Effector memory CD8-positive, alpha-beta T cell (primary cell): ENCODE measurements at regions not wholly inside any gene's neighbourhood (a gene's known extent, or its start where the extent isn't known, plus 50 kb on each side); places are given as distances from the start of the nearest gene placed in this dataset.
"Not testable (repeated sequence)": the region's sequence is repeated elsewhere in the genome, so short reads cannot be mapped to it uniquely, and the experiment has no call there.

Experiments
- ATAC-seq: fragments of 150-1000 bp; cut with Tn5 transposase; replicated peaks from 2 replicates; pipeline ENCODE4 v1.10.0; 2021; ENCODE audit warnings: mild to moderate bottlenecking, moderate library complexity
- DNase-seq, 3 experiments: peaks; one replicate each; pipeline ENCODE4 v3.0.0; 2021
- H3K27ac Mint-ChIP-seq, 2 donors: one replicate each; pipeline ENCODE4 v1.8.0; 2022; ENCODE audit warnings: mild to moderate bottlenecking in 2 of 2, mixed read lengths in 2 of 2, moderate library complexity in 2 of 2
- H3K27me3 Mint-ChIP-seq, 2 donors: one replicate each; pipeline ENCODE4 v1.8.0; 2022; ENCODE audit warnings: mixed read lengths in 2 of 2
- H3K36me3 Mint-ChIP-seq: one replicate; pipeline ENCODE4 v1.8.0; 2022; ENCODE audit warnings: mild to moderate bottlenecking, moderate library complexity, mixed read lengths; ENCODE audit not compliant: insufficient read depth
- H3K4me1 Mint-ChIP-seq, 2 donors: one replicate each; pipeline ENCODE4 v1.8.0; 2022; ENCODE audit warnings: low read depth in 2 of 2, mixed read lengths in 2 of 2
- H3K4me3 Mint-ChIP-seq, 2 donors: one replicate each; pipeline ENCODE4 v1.8.0; 2022; ENCODE audit warnings: mild to moderate bottlenecking in 2 of 2, mixed read lengths in 2 of 2, moderate library complexity in 2 of 2
- H3K9me3 Mint-ChIP-seq, 2 donors: one replicate each; pipeline ENCODE4 v1.8.0; 2022; ENCODE audit warnings: mixed read lengths in 2 of 2

- no peak overlapping the region for H3K27ac Mint-ChIP-seq
- H3K9me3 Mint-ChIP-seq = no peaks in the 10 kb centered on the region
- H3K27me3 Mint-ChIP-seq = peaks cover 12 to 22% of the 10 kb centered on the region in 2 donors
- no peaks in the 10 kb centered on the region for H3K4me1 Mint-ChIP-seq
- DNase-seq (no peak), ATAC-seq (no peak)
- H3K4me3 Mint-ChIP-seq = no peak overlapping the region
- no peaks in the 10 kb centered on the region for H3K36me3 Mint-ChIP-seq
Observed at GRCh38 chr22:47901911-47902310, 1139.5 kb downstream of the TBC1D22A start.

GRCh38 chr22:47899894-47900293 lies 1137.4 kb downstream of the TBC1D22A start:
- no peak overlapping the region for H3K4me3 Mint-ChIP-seq
- H3K27ac Mint-ChIP-seq = no peak overlapping the region
- no peaks in the 10 kb centered on the region for H3K9me3 Mint-ChIP-seq
- ATAC-seq (no peak), DNase-seq (no peak)
- H3K36me3 Mint-ChIP-seq = no peaks in the 10 kb centered on the region
- H3K4me1 Mint-ChIP-seq = no peaks in the 10 kb centered on the region
- peaks cover 0 to 15% of the 10 kb centered on the region in 2 donors for H3K27me3 Mint-ChIP-seq

DNA sequence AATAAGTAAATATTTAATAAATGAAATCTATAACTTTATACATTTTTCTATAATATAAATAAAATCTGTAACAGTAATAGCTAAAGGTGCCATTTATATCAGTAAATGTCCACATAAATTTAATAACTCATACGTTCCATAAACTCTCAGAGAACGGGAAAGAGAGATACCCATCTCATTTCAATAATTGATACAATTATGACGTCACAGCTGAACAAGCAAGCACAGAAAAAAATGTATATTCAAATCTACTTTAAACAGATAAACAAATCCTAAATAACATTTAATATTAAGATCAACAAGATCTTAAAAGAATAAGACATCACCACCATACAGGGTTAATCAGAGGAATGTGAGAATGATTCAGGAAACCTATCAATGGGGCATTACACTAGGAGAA lies 1136.5 kb downstream of the TBC1D22A start:
- H3K4me1 Mint-ChIP-seq = no peaks in the 10 kb centered on the region
- no peak for ATAC-seq

DNA sequence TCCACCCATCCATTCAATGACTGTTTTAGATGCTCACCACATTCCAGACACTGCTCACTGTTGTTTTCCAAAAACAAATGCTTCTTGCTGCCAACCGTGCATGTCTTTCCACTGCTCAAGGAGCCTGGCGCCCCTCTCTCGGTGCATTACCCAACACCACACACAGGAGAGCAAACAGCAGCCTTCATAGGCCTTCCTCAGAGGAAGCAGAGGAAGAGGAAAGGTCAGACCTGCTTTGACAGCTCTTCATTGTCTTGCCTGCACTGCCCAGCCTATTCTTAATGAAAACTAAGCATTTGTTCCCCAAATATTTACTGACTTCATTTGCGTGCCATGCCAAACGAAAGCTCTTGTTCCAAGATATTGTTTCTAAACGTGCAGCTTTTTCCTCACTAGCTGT lies 1129.2 kb downstream of the TBC1D22A start:
- DNase-seq (no peak), ATAC-seq (no peak)
- peaks cover 20 to 26% of the 10 kb centered on the region in 2 donors for H3K27me3 Mint-ChIP-seq
- no peak overlapping the region for H3K27ac Mint-ChIP-seq
- no peaks in the 10 kb centered on the region for H3K4me1 Mint-ChIP-seq
- no peaks in the 10 kb centered on the region for H3K36me3 Mint-ChIP-seq
- peaks cover 4 to 6% of the 10 kb centered on the region in 2 donors for H3K9me3 Mint-ChIP-seq
- H3K4me3 Mint-ChIP-seq = no peak overlapping the region

More for the DNA sequence above, 1136.5 kb downstream of the TBC1D22A start:
- H3K4me3 Mint-ChIP-seq = no peak overlapping the region
- no peaks in the 10 kb centered on the region for H3K36me3 Mint-ChIP-seq
- DNase-seq = no peak
- H3K27ac Mint-ChIP-seq = no peak overlapping the region
- H3K9me3 Mint-ChIP-seq = peaks cover 4 to 5% of the 10 kb centered on the region in 2 donors
- H3K27me3 Mint-ChIP-seq = peaks cover 6 to 20% of the 10 kb centered on the region in 2 donors

DNA sequence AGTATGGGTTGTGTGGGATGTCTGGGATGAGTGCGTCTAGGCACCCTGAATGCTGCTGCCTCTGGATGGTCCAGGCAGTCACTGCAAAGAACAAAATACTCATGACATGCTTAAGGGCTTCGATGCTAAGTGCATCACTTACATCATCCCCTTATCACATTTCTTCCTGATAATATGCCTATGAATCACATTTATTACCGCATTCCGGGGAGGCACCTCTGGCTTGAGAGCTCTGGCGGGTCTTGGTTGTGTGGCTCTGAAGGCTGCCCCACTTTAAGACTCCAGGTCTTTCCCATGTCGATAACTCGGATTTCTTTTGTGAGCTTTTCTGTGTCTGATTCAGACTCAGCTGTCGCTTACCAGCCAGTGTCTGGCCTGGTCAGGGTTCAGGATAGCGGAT lies 1126.4 kb downstream of the TBC1D22A start:
- Mint-ChIP-seq H3K4me1 (no peaks in the 10 kb centered on the region), H3K9me3 (no peaks in the 10 kb centered on the region), H3K27ac (no peak overlapping the region), H3K27me3 (peaks cover 20 to 26% of the 10 kb centered on the region in 2 donors), H3K4me3 (no peak overlapping the region), H3K36me3 (no peaks in the 10 kb centered on the region)
- DNase-seq (no peak), ATAC-seq (no peak)

DNA sequence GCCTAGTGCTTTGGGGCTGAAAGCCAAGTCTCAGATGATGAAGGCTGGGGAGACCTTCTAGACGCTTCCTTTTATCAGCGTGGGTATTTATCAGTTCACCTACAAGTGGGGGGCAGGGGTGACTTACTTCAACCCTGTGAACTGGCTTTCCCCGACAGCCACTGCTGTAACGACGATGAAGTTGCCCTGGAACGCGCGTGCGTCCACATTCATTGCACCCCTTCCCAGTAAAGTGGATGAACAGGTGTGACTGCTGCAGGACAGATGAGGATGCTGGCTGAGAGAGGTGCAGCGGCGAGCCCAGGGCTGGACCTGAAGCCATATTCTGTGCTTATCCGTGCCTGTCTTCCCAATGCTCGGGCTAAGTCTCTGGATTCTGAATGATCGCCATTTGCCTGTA lies 1122.3 kb downstream of the TBC1D22A start:
- Mint-ChIP-seq H3K4me1 (no peaks in the 10 kb centered on the region), H3K27ac (no peak overlapping the region), H3K27me3 (peaks cover 12 to 18% of the 10 kb centered on the region in 2 donors), H3K36me3 (no peaks in the 10 kb centered on the region), H3K9me3 (no peaks in the 10 kb centered on the region), H3K4me3 (no peak overlapping the region)
- ATAC-seq (no peak), DNase-seq (no peak)

GRCh38 chr22:47884200-47884599 lies 1121.8 kb downstream of the TBC1D22A start:
- H3K4me1 Mint-ChIP-seq = no peaks in the 10 kb centered on the region
- H3K27ac Mint-ChIP-seq = no peak overlapping the region
- DNase-seq = no peak
- H3K9me3 Mint-ChIP-seq = no peaks in the 10 kb centered on the region
- no peak overlapping the region for H3K4me3 Mint-ChIP-seq
- H3K36me3 Mint-ChIP-seq = no peaks in the 10 kb centered on the region
- peaks cover 18 to 22% of the 10 kb centered on the region in 2 donors for H3K27me3 Mint-ChIP-seq
- no peak for ATAC-seq

GRCh38 chr22:47883757-47884156 lies 1121.3 kb downstream of the TBC1D22A start:
- no peak overlapping the region for H3K4me3 Mint-ChIP-seq
- DNase-seq = no peak
- H3K4me1 Mint-ChIP-seq = no peaks in the 10 kb centered on the region
- H3K36me3 Mint-ChIP-seq = no peaks in the 10 kb centered on the region
- no peaks in the 10 kb centered on the region for H3K9me3 Mint-ChIP-seq
- no peak for ATAC-seq
- no peak overlapping the region for H3K27ac Mint-ChIP-seq
- H3K27me3 Mint-ChIP-seq = peaks cover 22% of the 10 kb centered on the region in 2 donors

DNA sequence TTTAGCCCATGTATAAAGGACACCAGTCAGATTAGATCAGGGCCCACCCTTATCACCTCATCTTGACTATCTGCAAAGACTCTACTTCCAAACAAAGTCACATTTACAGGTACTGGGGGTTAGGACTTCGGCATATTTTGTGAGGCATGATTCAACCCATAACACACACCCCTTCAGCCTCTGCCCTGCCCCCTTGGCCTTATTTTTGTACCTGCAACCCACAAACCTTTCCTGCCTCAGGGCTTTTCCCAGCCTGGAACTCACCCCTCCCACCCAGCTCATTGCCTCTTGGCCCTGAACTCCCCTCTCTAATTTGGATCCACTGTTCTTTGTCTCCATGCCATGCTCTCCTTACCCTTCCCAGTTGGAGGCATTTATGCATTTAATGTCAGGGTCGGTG lies 1116.9 kb downstream of the TBC1D22A start:
- H3K4me3 Mint-ChIP-seq = no peak overlapping the region
- no peaks in the 10 kb centered on the region for H3K36me3 Mint-ChIP-seq
- no peak for DNase-seq
- H3K27me3 Mint-ChIP-seq = peaks cover 43 to 45% of the 10 kb centered on the region in 2 donors
- H3K27ac Mint-ChIP-seq = no peak overlapping the region
- H3K9me3 Mint-ChIP-seq = no peaks in the 10 kb centered on the region
- H3K4me1 Mint-ChIP-seq = no peaks in the 10 kb centered on the region
- ATAC-seq = no peak

DNA sequence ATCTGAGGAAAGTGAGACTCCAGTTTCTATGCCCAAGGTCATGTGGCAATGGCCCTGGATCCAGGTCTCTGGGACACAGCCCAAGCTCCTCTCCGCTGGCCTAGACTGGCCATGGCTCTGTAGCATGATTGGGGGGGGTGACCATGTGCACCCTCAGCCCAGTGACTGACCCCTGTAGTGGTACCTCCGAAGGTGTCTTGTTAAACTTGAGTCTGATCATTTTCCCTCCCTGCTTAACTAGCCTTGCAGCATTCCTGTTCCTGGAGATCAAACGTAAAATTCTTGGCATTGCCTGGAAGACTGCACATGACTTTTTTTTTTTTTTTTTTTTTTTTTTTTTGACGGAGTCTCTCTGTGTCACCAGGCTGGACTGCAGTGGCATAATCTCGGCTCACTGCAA lies 1116.0 kb downstream of the TBC1D22A start:
- no peaks in the 10 kb centered on the region for H3K4me1 Mint-ChIP-seq
- ATAC-seq (no peak), DNase-seq (no peak)
- H3K27ac Mint-ChIP-seq = no peak overlapping the region
- peaks cover 43 to 45% of the 10 kb centered on the region in 2 donors for H3K27me3 Mint-ChIP-seq
- H3K4me3 Mint-ChIP-seq = no peak overlapping the region
- H3K36me3 Mint-ChIP-seq = no peaks in the 10 kb centered on the region
- no peaks in the 10 kb centered on the region for H3K9me3 Mint-ChIP-seq

GRCh38 chr22:47872761-47873535 lies 1110.5 kb downstream of the TBC1D22A start:
- no peaks in the 10 kb centered on the region for H3K9me3 Mint-ChIP-seq
- H3K36me3 Mint-ChIP-seq = no peaks in the 10 kb centered on the region
- H3K27ac Mint-ChIP-seq = no peak overlapping the region
- H3K27me3 Mint-ChIP-seq = peaks cover 29 to 38% of the 10 kb centered on the region in 2 donors
- H3K4me3 Mint-ChIP-seq = no peak overlapping the region
- ATAC-seq (no peak), DNase-seq (no peak)
- no peaks in the 10 kb centered on the region for H3K4me1 Mint-ChIP-seq

- DNase-seq (no peak), ATAC-seq (no peak)
- peaks cover 17 to 25% of the 10 kb centered on the region in 2 donors for H3K27me3 Mint-ChIP-seq
- H3K4me1 Mint-ChIP-seq = no peaks in the 10 kb centered on the region
- no peak overlapping the region for H3K27ac Mint-ChIP-seq
- H3K9me3 Mint-ChIP-seq = no peaks in the 10 kb centered on the region
- no peak overlapping the region for H3K4me3 Mint-ChIP-seq
- H3K36me3 Mint-ChIP-seq = no peaks in the 10 kb centered on the region
Observed at GRCh38 chr22:47865626-47866025, 1103.2 kb downstream of the TBC1D22A start.

GRCh38 chr22:47862394-47862793 lies 1099.9 kb downstream of the TBC1D22A start:
- no peaks in the 10 kb centered on the region for H3K4me1 Mint-ChIP-seq
- no peak for ATAC-seq
- no peaks in the 10 kb centered on the region for H3K9me3 Mint-ChIP-seq
- H3K27me3 Mint-ChIP-seq = peaks cover 17 to 25% of the 10 kb centered on the region in 2 donors
- no peak overlapping the region for H3K4me3 Mint-ChIP-seq
- no peak overlapping the region for H3K27ac Mint-ChIP-seq
- H3K36me3 Mint-ChIP-seq = no peaks in the 10 kb centered on the region
- no peak for DNase-seq

GRCh38 chr22:47860907-47861306 lies 1098.5 kb downstream of the TBC1D22A start:
- not testable (repeated sequence) for H3K9me3 Mint-ChIP-seq, H3K4me3 Mint-ChIP-seq, H3K4me1 Mint-ChIP-seq, H3K36me3 Mint-ChIP-seq, DNase-seq, H3K27ac Mint-ChIP-seq, ATAC-seq
- peaks cover 25 to 27% of the 10 kb centered on the region in 2 donors for H3K27me3 Mint-ChIP-seq
